ENCODE measurements at regions not wholly inside any gene's neighbourhood (a gene's known extent, or its start where the extent isn't known, plus 50 kb on each side); places are given as distances from the start of the nearest gene placed in this dataset.

- TF ChIP-seq YY1 (IDR thresholded peaks at IDR 0.05; ENCODE audit: insufficient read depth, insufficient read length) (no peak), ZNF274 (IDR thresholded peaks at IDR 0.05; ENCODE audit: low read depth, low read length) (no peak), SUZ12 (IDR thresholded peaks at IDR 0.05; ENCODE audit: extremely low read depth, insufficient read depth, insufficient read length) (no peak)
These were observed 89.8 kb upstream of the KCNH7 start for GRCh38 chr2:162928356-162928755.
